ENCODE measurements at regions not wholly inside any gene's neighbourhood (a gene's known extent, or its start where the extent isn't known, plus 50 kb on each side); places are given as distances from the start of the nearest gene placed in this dataset.
"Not testable (repeated sequence)": the region's sequence is repeated elsewhere in the genome, so short reads cannot be mapped to it uniquely, and the experiment has no call there.

- DNase-seq = no peak
Observed at GRCh38 chr11:36738292-36738861, 140.3 kb upstream of the RAG2 start.

GRCh38 chr11:36736103-36736502 is 138.1 kb upstream of the RAG2 start:
- no peak for DNase-seq

DNA sequence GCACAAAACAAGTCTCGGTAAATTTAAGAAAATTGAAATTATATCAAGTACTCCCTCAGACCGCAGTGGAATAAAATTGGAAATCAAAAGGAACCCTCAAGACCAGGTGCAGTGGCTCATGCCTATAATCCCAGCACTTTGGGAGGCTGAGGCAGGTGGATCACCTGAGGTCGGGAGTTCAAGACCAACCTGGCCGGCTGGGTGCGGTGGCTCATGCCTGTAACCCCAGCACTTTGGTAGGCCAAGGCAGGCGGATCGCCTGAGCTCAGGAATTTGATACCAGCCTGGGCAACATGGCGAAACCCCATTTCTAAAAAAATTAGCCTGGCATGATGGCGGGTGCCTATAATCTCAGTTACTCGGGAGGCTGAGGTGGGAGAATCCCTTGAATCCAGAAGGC is 135.7 kb upstream of the RAG2 start:
- DNase-seq = not testable (repeated sequence)

- no peak for DNase-seq
Observed at GRCh38 chr11:36730761-36731160, 132.7 kb upstream of the RAG2 start.

DNA sequence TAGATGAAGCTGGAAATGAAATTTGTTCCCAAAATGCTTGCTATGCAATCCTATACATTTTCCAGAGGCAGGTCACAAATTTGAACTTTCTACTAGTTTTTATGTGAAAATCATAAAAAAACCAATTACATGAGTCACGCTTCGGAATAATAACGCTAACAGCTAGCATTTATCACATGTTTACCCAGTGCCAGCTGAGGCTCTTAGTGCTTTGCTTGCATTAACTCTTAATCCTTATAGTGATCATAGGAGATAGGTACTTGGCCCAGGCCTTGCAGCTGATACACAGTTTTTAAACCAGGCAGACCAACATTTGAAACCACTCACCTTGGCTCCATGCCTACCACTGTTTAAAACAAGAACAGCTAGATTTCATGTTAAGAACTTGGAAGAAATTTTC is 131.8 kb upstream of the RAG2 start:
- DNase-seq = no peak

DNA sequence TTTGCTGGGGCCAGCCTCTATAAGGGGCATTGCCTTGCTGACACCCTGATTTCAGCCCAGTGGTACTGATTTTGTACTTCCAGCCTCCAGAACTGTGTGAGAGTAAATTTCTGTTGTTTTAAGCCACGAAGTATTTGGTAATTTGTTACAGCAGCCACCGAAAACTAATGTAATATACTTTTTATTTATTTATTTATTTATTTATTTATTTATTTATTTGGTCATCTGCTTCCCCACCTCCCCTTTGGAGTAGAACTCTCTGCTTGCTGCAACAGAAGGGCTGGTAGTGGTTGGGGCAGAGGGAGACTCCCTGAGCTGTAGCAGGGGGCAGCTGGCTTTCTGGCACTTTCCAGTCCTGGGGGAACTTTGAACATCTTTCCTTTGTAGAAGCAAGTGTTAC is 128.4 kb upstream of the RAG2 start:
- DNase-seq = no peak

- DNase-seq = no peak
Observed at GRCh38 chr11:36724742-36725385, 126.8 kb upstream of the RAG2 start.

- DNase-seq = no peak
Observed at GRCh38 chr11:36722421-36722820, 124.4 kb upstream of the RAG2 start.

DNA sequence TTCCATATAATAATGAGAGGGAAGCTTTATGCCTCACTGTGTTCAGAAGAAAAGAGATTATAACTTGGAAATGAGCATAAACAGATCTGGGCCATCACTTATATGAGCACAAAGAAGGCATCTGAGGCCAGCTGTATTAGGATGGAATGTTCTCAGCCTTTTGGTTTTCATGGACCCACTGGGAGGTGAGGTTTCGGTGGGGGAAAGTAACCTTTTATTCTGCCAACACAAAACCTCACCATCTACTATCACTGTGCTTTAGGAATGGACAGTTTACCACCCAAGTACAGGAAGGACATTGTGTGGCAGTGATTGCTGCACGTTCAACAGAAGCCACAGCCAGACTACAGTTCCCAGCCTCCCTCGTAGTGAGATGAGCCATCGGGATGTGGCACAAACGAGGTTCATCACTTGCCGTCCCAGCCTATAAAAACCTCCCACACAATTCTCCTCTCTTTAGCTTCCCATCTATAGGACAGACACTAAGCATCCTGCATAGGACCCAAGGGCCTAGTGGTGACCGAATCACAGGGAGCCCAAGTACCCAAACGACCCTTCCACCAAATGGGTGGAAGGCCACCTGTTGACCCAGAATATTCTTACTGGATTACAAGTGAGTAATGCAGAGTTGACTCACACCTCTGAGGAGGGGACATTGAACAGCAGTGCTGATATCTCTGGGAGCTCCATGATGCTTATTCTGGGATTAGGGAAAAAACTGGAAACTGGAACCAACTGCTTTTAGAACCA is 121.5 kb upstream of the RAG2 start:
- peak; percentile 37 for DNase-seq

- DNase-seq = no peak
Observed at GRCh38 chr11:36718451-36718850, 120.4 kb upstream of the RAG2 start.

DNA sequence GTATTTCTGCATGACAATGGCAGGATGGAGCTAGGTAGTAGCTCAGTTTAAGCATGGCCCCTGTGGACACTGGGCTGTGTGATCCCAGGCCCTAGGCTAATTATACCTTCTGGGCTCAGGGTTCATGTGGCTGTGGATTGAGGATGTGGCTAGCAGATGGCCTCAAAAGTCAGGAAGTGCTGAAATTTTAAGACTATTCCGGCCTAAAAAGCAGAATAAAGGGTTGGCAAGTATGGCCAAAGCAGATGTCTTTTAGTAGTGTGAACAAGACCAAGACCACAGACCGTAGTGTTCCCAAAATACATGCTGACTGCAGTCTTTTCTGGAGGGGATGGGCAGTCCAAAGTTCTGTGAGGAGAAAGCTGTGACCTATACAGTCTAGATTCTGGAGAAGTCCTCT is 115.7 kb upstream of the RAG2 start:
- peak; percentile 41 for DNase-seq

DNA sequence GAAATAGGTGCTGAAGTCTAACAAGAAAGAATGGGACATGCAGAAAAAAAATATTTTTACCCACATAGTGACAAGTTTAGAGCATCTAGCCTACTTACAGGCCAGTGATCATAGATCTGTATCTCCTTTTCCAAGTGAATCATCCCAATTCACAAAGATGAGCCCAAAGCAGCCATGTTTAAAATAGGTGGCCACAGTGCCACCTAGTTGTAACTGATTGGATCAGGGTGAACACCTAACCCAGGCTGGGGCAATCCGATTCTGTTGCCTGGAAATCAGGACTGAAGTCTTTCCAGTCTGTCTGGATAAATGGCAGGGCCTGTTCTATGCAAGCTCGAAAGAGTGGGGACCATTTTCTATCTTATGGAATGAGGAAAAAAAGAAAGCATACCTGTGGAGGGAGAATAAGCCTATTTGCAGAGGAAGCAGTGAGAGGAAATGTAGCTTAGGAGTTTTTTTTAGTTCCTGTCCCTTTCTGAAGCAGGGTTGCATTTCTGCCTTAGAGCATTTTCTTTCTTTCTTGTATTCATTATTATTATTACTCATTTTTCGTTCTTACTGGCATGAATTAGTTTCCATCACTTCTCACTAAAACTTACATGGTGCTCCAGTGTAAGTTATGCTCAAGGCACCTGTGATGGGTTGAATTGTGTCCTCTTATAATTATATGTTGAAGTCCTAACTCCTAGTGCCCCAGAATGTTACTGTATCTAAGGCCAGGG is 113.2 kb upstream of the RAG2 start:
- DNase-seq = no peak
